ENCODE measurements at regions not wholly inside any gene's neighbourhood (a gene's known extent, or its start where the extent isn't known, plus 50 kb on each side); places are given as distances from the start of the nearest gene placed in this dataset.

GRCh38 chr4:180512801-180513475 is 1730.3 kb upstream of the TENM3 start:
- Histone ChIP-seq H3K27me3 (ENCODE audit: insufficient read depth, low read length) (no peaks in the 10 kb centered on the region), H4K20me1 (ENCODE audit: insufficient read depth) (no peaks in the 10 kb centered on the region), H3K27ac (ENCODE audit: low read depth, low read length) (no peak overlapping the region), H3K79me2 (ENCODE audit: insufficient read depth, low read length) (no peaks in the 10 kb centered on the region), H3K4me1 (ENCODE audit: control insufficient read depth in 1 of 2, insufficient read depth in 2 of 2, low read length in 2 of 2) (no peaks in the 10 kb centered on the region), H2AFZ (ENCODE audit: low read depth, low read length, poor library complexity, severe bottlenecking) (no peak overlapping the region), H3K9ac (ENCODE audit: low read length) (no peak overlapping the region), H3K4me2 (ENCODE audit: low read length) (no peak overlapping the region), H3K9me2 (ENCODE audit: insufficient read depth) (no peaks in the 10 kb centered on the region), H3K36me3 (ENCODE audit: control insufficient read depth in 1 of 2, insufficient read depth in 2 of 2, low read length in 2 of 2) (no peaks in the 10 kb centered on the region), H3K9me3 (ENCODE audit: control insufficient read depth in 1 of 2, insufficient read depth in 1 of 2, low read depth in 1 of 2, low read length in 2 of 2) (no peaks in the 10 kb centered on the region), H3K4me3 (replicated peaks in 1 of 2; ENCODE audit: low read depth in 1 of 2, low read length in 2 of 2) (no peak overlapping the region)
- no TSS peak for BruUV-seq (replicated peaks)
- ATAC-seq (no peak), DNase-seq (ENCODE audit: low read depth, low spot score) (no peak)
- intact Hi-C loops (cut with micrococcal nuclease), result no loop called here
- POLR2A ChIA-PET, result no interaction called here
- RAD21 ChIA-PET (ENCODE audit: low non-redundant PET in 1 of 2, low total read pairs in 2 of 2, uncharacterized antibody in 2 of 2, unreplicated experiment in 2 of 2), result no interaction called here
- CTCF ChIA-PET, result no interaction called here
- TF ChIP-seq YY1 (IDR thresholded peaks at IDR 0.05; ENCODE audit: extremely low read depth, insufficient replicate concordance, low read depth, low read length) (no peak), RAD21 (IDR thresholded peaks at IDR 0.05; ENCODE audit: low read depth) (no peak), FOSL1 (IDR thresholded peaks at IDR 0.05; ENCODE audit: low read depth) (no peak), MAX (IDR thresholded peaks at IDR 0.05) (no peak), ZFX (IDR thresholded peaks at IDR 0.05) (no peak), ZNF274 (IDR thresholded peaks at IDR 0.05; ENCODE audit: low read depth, low read length) (no peak), EZH2 (IDR thresholded peaks at IDR 0.05) (no peak)

DNA sequence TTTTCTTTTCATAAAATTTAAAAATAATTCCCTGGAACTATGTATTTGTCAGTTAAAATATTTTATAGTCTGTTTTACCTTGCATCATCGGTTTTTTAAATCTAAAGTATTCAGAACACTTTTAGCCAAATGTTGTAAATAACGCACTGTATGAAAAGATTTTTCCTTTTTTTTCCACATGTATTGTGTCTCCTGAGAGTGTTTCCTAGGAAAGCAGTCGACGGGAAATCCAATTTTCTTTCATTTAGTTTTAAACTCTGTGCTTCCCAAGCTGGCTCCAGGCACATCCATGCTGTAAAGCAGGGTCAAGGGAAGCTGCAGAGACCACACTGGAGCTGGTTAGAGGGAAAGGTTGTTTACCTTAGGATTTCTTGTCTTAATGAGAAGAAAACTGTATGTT is 1724.3 kb upstream of the TENM3 start:
- H3K4me3 ChIP-seq (replicated peaks in 1 of 2; ENCODE audit: low read depth in 1 of 2, low read length in 2 of 2), result no peak overlapping the region
- H3K4me2 ChIP-seq (ENCODE audit: low read length), result no peak overlapping the region
- no peak overlapping the region for H3K9ac ChIP-seq (ENCODE audit: low read length)
- ChIA-PET POLR2A (no interaction called here), CTCF (no interaction called here), RAD21 (ENCODE audit: low non-redundant PET in 1 of 2, low total read pairs in 2 of 2, uncharacterized antibody in 2 of 2, unreplicated experiment in 2 of 2) (no interaction called here)
- no peaks in the 10 kb centered on the region for H3K4me1 ChIP-seq (ENCODE audit: control insufficient read depth in 1 of 2, insufficient read depth in 2 of 2, low read length in 2 of 2)
- no peak overlapping the region for H3K27ac ChIP-seq (ENCODE audit: low read depth, low read length)
- H3K9me2 ChIP-seq (ENCODE audit: insufficient read depth), result no peaks in the 10 kb centered on the region
- no peaks in the 10 kb centered on the region for H3K36me3 ChIP-seq (ENCODE audit: control insufficient read depth in 1 of 2, insufficient read depth in 2 of 2, low read length in 2 of 2)
- BruUV-seq (replicated peaks), result no TSS peak
- no peak for ATAC-seq
- no peak for DNase-seq (ENCODE audit: low read depth, low spot score)
- H2AFZ ChIP-seq (ENCODE audit: low read depth, low read length, poor library complexity, severe bottlenecking), result no peak overlapping the region
- H4K20me1 ChIP-seq (ENCODE audit: insufficient read depth), result no peaks in the 10 kb centered on the region
- intact Hi-C loops (cut with micrococcal nuclease), result no loop called here
- H3K79me2 ChIP-seq (ENCODE audit: insufficient read depth, low read length), result no peaks in the 10 kb centered on the region
- no peaks in the 10 kb centered on the region for H3K27me3 ChIP-seq (ENCODE audit: insufficient read depth, low read length)
- H3K9me3 ChIP-seq (ENCODE audit: control insufficient read depth in 1 of 2, insufficient read depth in 1 of 2, low read depth in 1 of 2, low read length in 2 of 2), result no peaks in the 10 kb centered on the region
- TF ChIP-seq POLR2AphosphoS5 (IDR thresholded peaks at IDR 0.05; ENCODE audit: low read depth, low read length) (no peak), SIN3A (IDR thresholded peaks at IDR 0.05; ENCODE audit: low read depth) (no peak), EGR1 (IDR thresholded peaks at IDR 0.05; ENCODE audit: low read depth) (no peak), CEBPB (IDR thresholded peaks at IDR 0.05; ENCODE audit: low read depth) (no peak), FOSL1 (IDR thresholded peaks at IDR 0.05; ENCODE audit: low read depth) (no peak), ELF1 (IDR thresholded peaks at IDR 0.05; ENCODE audit: borderline replicate concordance, low read depth) (no peak), YY1 (IDR thresholded peaks at IDR 0.05; ENCODE audit: extremely low read depth, insufficient replicate concordance, low read depth, low read length) (no peak), JUND (IDR thresholded peaks at IDR 0.05) (no peak), MAX (IDR thresholded peaks at IDR 0.05) (no peak), EZH2 (IDR thresholded peaks at IDR 0.05) (no peak), POLR2A (IDR thresholded peaks at IDR 0.05; ENCODE audit: borderline replicate concordance, extremely low read depth, insufficient read depth, insufficient read length) (no peak)
- TF ChIP-seq, protein P1, sequence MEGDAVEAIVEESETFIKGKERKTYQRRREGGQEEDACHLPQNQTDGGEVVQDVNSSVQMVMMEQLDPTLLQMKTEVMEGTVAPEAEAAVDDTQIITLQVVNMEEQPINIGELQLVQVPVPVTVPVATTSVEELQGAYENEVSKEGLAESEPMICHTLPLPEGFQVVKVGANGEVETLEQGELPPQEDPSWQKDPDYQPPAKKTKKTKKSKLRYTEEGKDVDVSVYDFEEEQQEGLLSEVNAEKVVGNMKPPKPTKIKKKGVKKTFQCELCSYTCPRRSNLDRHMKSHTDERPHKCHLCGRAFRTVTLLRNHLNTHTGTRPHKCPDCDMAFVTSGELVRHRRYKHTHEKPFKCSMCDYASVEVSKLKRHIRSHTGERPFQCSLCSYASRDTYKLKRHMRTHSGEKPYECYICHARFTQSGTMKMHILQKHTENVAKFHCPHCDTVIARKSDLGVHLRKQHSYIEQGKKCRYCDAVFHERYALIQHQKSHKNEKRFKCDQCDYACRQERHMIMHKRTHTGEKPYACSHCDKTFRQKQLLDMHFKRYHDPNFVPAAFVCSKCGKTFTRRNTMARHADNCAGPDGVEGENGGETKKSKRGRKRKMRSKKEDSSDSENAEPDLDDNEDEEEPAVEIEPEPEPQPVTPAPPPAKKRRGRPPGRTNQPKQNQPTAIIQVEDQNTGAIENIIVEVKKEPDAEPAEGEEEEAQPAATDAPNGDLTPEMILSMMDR (IDR thresholded peaks at IDR 0.05 in 2 of 3, conservative IDR thresholded peaks at IDR 0.05 in 1 of 3; ENCODE audit: borderline replicate concordance in 1 of 3, insufficient read depth in 1 of 3, low read depth in 2 of 3, low read length in 2 of 3), result no peak
- TF ChIP-seq, protein P2, sequence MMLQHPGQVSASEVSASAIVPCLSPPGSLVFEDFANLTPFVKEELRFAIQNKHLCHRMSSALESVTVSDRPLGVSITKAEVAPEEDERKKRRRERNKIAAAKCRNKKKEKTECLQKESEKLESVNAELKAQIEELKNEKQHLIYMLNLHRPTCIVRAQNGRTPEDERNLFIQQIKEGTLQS (IDR thresholded peaks at IDR 0.05), result no peak
- TF ChIP-seq, protein P3, sequence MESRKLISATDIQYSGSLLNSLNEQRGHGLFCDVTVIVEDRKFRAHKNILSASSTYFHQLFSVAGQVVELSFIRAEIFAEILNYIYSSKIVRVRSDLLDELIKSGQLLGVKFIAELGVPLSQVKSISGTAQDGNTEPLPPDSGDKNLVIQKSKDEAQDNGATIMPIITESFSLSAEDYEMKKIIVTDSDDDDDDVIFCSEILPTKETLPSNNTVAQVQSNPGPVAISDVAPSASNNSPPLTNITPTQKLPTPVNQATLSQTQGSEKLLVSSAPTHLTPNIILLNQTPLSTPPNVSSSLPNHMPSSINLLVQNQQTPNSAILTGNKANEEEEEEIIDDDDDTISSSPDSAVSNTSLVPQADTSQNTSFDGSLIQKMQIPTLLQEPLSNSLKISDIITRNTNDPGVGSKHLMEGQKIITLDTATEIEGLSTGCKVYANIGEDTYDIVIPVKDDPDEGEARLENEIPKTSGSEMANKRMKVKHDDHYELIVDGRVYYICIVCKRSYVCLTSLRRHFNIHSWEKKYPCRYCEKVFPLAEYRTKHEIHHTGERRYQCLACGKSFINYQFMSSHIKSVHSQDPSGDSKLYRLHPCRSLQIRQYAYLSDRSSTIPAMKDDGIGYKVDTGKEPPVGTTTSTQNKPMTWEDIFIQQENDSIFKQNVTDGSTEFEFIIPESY (IDR thresholded peaks at IDR 0.05; ENCODE audit: extremely low read depth, insufficient replicate concordance, low read length), result no peak

Data from HCT116 (cell line).